Tibial artery (tissue), 4 donors: ENCODE measurements at regions not wholly inside any gene's neighbourhood (a gene's known extent, or its start where the extent isn't known, plus 50 kb on each side); places are given as distances from the start of the nearest gene placed in this dataset.

ENCODE experiments used
- DNase-seq, 2 donors: peaks; one replicate each; pipeline ENCODE4 v3.0.0-alpha.2; 2019
- H3K27ac ChIP-seq, 2 donors: fragments of 200-600 bp; sonication (generic) in 1 of 2; 1 replicate in 1 of 2; 2 replicates in 1 of 2; pipeline ENCODE4 v1.5.1; 2018 to 2019; ENCODE audit warnings: mild to moderate bottlenecking in 1 of 2
- H3K27me3 ChIP-seq, 2 donors: fragments of 200-600 bp; sonication (generic) in 1 of 2; one replicate each; pipeline versions ENCODE4 v1.5.1 to v1.6.0; 2016 to 2019
- H3K36me3 ChIP-seq, 3 donors: fragments of 200-600 bp; sonication (generic) in 2 of 3; one replicate each; pipeline ENCODE4 v1.5.1; 2016 to 2019; ENCODE audit warnings: mild to moderate bottlenecking in 2 of 3
- H3K4me1 ChIP-seq, 4 donors: fragments of 200-600 bp; sonication (generic) in 2 of 4; 1 replicate in 3 of 4; 2 replicates in 1 of 4; pipeline ENCODE4 v1.5.1; 2016 to 2019
- H3K4me3 ChIP-seq, 2 donors: fragments of 200-600 bp; sonication (generic) in 1 of 2; 1 replicate in 1 of 2; 2 replicates in 1 of 2; pipeline ENCODE4 v1.5.1; 2018 to 2019; ENCODE audit warnings: mild to moderate bottlenecking in 2 of 2
- H3K9me3 ChIP-seq, 3 donors: fragments of 200-600 bp; sonication (generic) in 1 of 3; one replicate each; pipeline ENCODE4 v1.5.1; 2016 to 2019
- CTCF ChIP-seq, 2 experiments: fragments of 200-600 bp in 1 of 2; fragments of 450-650 bp in 1 of 2; IDR thresholded peaks; one replicate each; pipeline ENCODE4 v1.5.1; 2017 to 2019; ENCODE audit warnings: antibody characterized with exemption in 2 of 2, mild to moderate bottlenecking in 1 of 2, moderate library complexity in 1 of 2
- intact Hi-C: fragments of 100-400 bp; cut with DNase I; formaldehyde crosslinking; loops from one replicate; pipeline ENCODE4 v1.15.0; 2023; ENCODE audit warnings: low total_unique reads

DNA sequence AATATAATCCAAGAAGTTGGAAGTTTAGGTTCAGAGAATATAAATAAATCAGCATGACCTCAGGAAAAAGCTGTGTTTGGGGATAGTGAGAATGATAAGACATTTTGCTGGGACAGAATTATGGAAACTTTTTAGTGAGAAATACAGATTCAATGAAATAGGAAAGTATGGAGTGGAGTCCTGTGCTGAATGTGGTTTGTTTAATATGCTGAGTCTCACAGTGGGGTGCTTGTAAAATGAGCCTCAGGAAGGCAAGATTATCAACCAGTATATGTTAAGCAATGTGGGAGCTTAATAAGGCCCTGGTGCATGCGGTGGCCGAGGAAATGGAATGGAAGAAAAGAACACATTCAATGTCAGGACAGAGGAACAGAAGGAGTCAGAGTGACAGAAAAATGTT, 1554.7 kb upstream of the TENM3 start:
- Histone ChIP-seq H3K27ac (no peak overlapping the region), H3K27me3 (no peaks in the 10 kb centered on the region), H3K4me3 (no peak overlapping the region), H3K9me3 (no peaks in the 10 kb centered on the region), H3K36me3 (no peaks in the 10 kb centered on the region), H3K4me1 (no peaks in the 10 kb centered on the region)
- intact Hi-C loops = no loop called here
- DNase-seq = no peak
- no peak for TF ChIP-seq CTCF (IDR thresholded peaks at IDR 0.05)

DNA sequence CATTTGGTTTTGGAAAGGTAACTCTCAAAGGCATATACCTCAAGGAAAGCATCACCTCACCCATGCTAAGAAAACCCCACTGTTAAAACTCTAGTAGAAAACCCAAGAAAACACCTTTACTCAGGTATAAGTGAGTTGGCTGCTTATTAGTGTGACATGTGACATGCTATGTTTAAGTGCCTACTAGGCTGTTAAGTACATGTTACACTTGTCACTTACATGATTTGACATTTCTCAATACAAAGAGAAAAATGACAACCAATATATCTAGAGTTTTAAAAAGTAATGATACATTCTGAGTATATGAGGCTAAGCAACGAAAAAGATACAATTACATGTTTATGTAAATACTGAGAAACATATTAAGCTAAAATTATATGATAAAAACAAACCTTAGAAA, 1548.3 kb upstream of the TENM3 start:
- DNase-seq = no peak

GRCh38 chr4:180695851-180696250, 1547.4 kb upstream of the TENM3 start:
- no peak for DNase-seq
- Histone ChIP-seq H3K36me3 (no peaks in the 10 kb centered on the region), H3K27ac (no peak overlapping the region), H3K9me3 (no peaks in the 10 kb centered on the region), H3K4me1 (no peaks in the 10 kb centered on the region), H3K4me3 (no peak overlapping the region), H3K27me3 (no peaks in the 10 kb centered on the region)
- TF ChIP-seq CTCF (IDR thresholded peaks at IDR 0.05) = no peak
- intact Hi-C loops = no loop called here

More for the DNA sequence above, 1548.3 kb upstream of the TENM3 start:
- Histone ChIP-seq H3K4me1 (no peaks in the 10 kb centered on the region), H3K9me3 (no peaks in the 10 kb centered on the region), H3K4me3 (no peak overlapping the region), H3K27ac (no peak overlapping the region), H3K36me3 (no peaks in the 10 kb centered on the region), H3K27me3 (no peaks in the 10 kb centered on the region)
- intact Hi-C loops = no loop called here
- TF ChIP-seq CTCF (IDR thresholded peaks at IDR 0.05) = no peak

GRCh38 chr4:180696460-180697092, 1546.6 kb upstream of the TENM3 start:
- no peak overlapping the region for H3K4me3 ChIP-seq
- no peaks in the 10 kb centered on the region for H3K4me1 ChIP-seq
- DNase-seq = no peak
- no peak for TF ChIP-seq CTCF (IDR thresholded peaks at IDR 0.05)
- no peaks in the 10 kb centered on the region for H3K27me3 ChIP-seq
- H3K27ac ChIP-seq = no peak overlapping the region
- H3K36me3 ChIP-seq = no peaks in the 10 kb centered on the region
- H3K9me3 ChIP-seq = no peaks in the 10 kb centered on the region
- intact Hi-C loops = no loop called here

- no peak for TF ChIP-seq CTCF (IDR thresholded peaks at IDR 0.05)
- Histone ChIP-seq H3K27me3 (no peaks in the 10 kb centered on the region), H3K27ac (no peak overlapping the region), H3K9me3 (no peaks in the 10 kb centered on the region), H3K36me3 (no peaks in the 10 kb centered on the region), H3K4me1 (no peaks in the 10 kb centered on the region), H3K4me3 (no peak overlapping the region)
- no peak for DNase-seq
- intact Hi-C loops = no loop called here
Measured at GRCh38 chr4:180698550-180699195, 1544.5 kb upstream of the TENM3 start.
